ENCODE measurements at regions not wholly inside any gene's neighbourhood (a gene's known extent, or its start where the extent isn't known, plus 50 kb on each side); places are given as distances from the start of the nearest gene placed in this dataset.

DNA sequence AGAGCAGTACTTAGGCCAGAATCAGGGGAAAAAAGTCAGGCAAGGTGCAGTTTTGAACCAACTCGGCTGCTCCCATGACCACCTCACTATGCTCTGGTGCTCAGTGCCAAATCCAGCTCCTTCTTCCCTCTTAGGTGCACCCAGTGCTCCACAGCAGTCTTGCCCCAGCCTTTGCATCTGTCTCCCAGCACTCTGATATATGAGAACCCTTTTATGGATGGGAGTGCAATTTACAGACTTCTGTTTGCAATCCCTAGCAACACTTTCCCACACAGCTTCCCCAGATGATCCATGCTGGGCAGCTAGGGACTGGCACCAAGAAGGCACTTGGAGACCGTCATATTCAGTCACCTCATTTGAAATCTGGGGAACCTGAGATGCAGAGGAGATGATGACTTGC lies 267.9 kb upstream of the CCL2 start:
- no peak for ATAC-seq

DNA sequence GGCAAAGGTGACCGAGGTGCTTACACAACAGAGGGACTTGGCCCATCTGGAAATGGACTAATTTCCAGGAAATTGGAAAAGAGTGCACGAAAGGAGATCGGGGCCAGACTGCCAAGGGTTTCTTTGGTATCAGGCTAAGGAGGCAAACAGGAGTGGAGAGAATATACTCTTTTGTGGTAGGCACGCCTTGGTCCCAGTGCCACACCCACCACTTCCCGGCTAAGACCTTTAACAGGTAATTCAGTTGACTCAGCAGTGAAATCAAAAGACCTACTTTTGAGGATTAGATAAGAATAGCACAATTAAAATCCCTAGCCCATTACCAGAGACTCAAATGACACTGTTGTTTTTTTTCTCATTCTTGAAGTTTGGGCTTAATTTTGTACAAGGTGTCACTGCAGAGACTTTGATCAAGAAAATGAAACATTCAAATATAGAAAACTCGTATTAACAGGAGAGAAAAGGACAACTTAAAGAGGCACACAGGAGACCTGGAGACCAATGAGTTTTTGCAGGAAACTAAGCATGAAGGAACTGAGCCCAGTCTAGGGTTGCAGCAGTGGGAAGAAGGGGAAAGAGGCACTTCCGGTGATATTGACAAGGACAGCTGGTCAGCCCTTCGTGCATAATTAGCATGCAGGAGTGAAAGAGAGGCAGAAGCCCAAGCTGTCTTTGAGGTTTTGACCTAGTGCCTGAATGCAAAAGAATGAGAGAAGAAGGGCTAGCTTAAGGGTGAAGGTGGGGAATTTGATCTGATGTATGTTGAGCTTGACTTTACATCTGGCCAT lies 265.5 kb upstream of the CCL2 start:
- H3K36me3 Mint-ChIP-seq (ENCODE audit: low read depth), result no peaks in the 10 kb centered on the region
- no peaks in the 10 kb centered on the region for H3K4me1 Mint-ChIP-seq
- H3K4me3 Mint-ChIP-seq, result no peak overlapping the region
- no peaks in the 10 kb centered on the region for H3K9me3 Mint-ChIP-seq (ENCODE audit: low read depth)
- ATAC-seq (no peak), DNase-seq (no peak)
- peaks cover 8% of the 10 kb centered on the region for H3K27me3 Mint-ChIP-seq
- H3K27ac Mint-ChIP-seq, result no peak overlapping the region
- intact Hi-C loops (cut with DNase I, micrococcal nuclease), result loop anchor here in 1 of 2 experiments (5.0 kb wide), 1 partner anchor 47 kb away; no protein-coding TSS in a partner anchor
- CTCF ChIA-PET, result interaction anchor here (0.8 kb wide), 1 partner anchor 570 kb away, joined by 3 read pairs; no protein-coding TSS in a partner anchor
- POLR2A ChIA-PET, result no interaction called here

More for the DNA sequence above, 267.9 kb upstream of the CCL2 start:
- ChIA-PET POLR2A (no interaction called here), CTCF (no interaction called here)
- Mint-ChIP-seq H3K4me1 (no peaks in the 10 kb centered on the region), H3K4me3 (no peak overlapping the region), H3K27ac (no peak overlapping the region), H3K27me3 (peaks cover 8% of the 10 kb centered on the region), H3K9me3 (ENCODE audit: low read depth) (no peaks in the 10 kb centered on the region), H3K36me3 (ENCODE audit: low read depth) (no peaks in the 10 kb centered on the region)
- intact Hi-C loops (cut with DNase I, micrococcal nuclease), result no loop called here
- DNase-seq, result no peak

GRCh38 chr17:33990943-33991706 lies 264.0 kb upstream of the CCL2 start:
- no peak for DNase-seq
- Mint-ChIP-seq H3K9me3 (ENCODE audit: low read depth) (no peaks in the 10 kb centered on the region), H3K4me3 (no peak overlapping the region), H3K27me3 (peaks cover 8% of the 10 kb centered on the region), H3K36me3 (ENCODE audit: low read depth) (no peaks in the 10 kb centered on the region), H3K4me1 (no peaks in the 10 kb centered on the region), H3K27ac (no peak overlapping the region)
- intact Hi-C loops (cut with DNase I, micrococcal nuclease), result loop anchor here in 1 of 2 experiments (5.0 kb wide), 1 partner anchor 49 kb away; no protein-coding TSS in a partner anchor
- no peak for ATAC-seq
- ChIA-PET POLR2A (no interaction called here), CTCF (no interaction called here)

DNA sequence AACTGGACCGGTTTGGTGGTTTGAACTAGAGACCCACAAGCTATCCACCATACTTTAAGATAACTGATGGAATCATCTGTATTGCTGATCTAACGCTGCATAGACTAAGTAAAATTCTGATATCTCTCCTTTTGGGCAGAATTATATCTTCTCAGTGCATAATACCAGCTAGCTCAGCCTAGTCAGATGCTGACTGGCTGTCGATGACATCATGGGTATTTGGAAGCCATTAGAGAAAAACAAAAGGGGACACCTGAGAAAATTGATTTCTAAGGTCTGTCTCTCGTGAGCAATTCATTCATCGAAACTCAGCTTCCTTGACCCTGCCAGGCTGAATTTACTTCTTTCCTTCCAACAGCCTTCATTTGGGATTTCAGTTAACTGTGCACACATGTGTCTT lies 263.0 kb upstream of the CCL2 start:
- ChIA-PET CTCF (no interaction called here), POLR2A (no interaction called here)
- H3K36me3 Mint-ChIP-seq (ENCODE audit: low read depth), result no peaks in the 10 kb centered on the region
- H3K27ac Mint-ChIP-seq, result no peak overlapping the region
- no peak overlapping the region for H3K4me3 Mint-ChIP-seq
- ATAC-seq, result no peak
- H3K9me3 Mint-ChIP-seq (ENCODE audit: low read depth), result no peaks in the 10 kb centered on the region
- H3K4me1 Mint-ChIP-seq, result no peaks in the 10 kb centered on the region
- intact Hi-C loops (cut with DNase I, micrococcal nuclease), result loop anchor here in 1 of 2 experiments (5.0 kb wide), 1 partner anchor 50 kb away; no protein-coding TSS in a partner anchor
- peaks cover 8% of the 10 kb centered on the region for H3K27me3 Mint-ChIP-seq
- no peak for DNase-seq

DNA sequence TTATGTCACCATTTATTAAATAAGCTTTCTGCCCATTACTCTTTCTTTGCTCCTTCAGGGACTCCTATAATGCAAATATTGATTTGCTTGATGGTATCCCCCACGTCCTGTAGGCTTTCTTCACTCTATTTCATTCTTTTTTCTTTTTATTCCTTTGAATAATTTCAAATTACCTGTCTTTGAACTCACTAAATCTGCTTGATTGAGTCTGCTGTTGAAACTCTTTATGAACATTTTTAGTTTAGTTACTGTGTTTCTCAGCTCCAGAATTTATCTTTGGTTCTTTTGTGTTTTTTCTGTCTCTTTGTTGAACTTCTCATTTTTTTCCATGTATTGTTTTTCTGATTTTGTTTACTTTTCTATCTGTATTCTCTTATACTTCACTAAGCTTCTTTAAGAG lies 254.4 kb upstream of the CCL2 start:
- H3K9me3 Mint-ChIP-seq (ENCODE audit: low read depth), result peaks cover 14% of the 10 kb centered on the region
- no peak overlapping the region for H3K4me3 Mint-ChIP-seq
- no peak for DNase-seq
- ATAC-seq, result no peak
- ChIA-PET CTCF (no interaction called here), POLR2A (no interaction called here)
- no peaks in the 10 kb centered on the region for H3K4me1 Mint-ChIP-seq
- H3K27me3 Mint-ChIP-seq, result peaks cover 9% of the 10 kb centered on the region
- intact Hi-C loops (cut with DNase I, micrococcal nuclease), result no loop called here
- H3K27ac Mint-ChIP-seq, result no peak overlapping the region
- no peaks in the 10 kb centered on the region for H3K36me3 Mint-ChIP-seq (ENCODE audit: low read depth)

- DNase-seq (no peak), ATAC-seq (no peak)
- POLR2A ChIA-PET, result no interaction called here
- Mint-ChIP-seq H3K27me3 (peaks cover 12% of the 10 kb centered on the region), H3K27ac (no peak overlapping the region), H3K4me1 (no peaks in the 10 kb centered on the region), H3K4me3 (no peak overlapping the region), H3K9me3 (ENCODE audit: low read depth) (peaks cover 14% of the 10 kb centered on the region), H3K36me3 (ENCODE audit: low read depth) (no peaks in the 10 kb centered on the region)
- CTCF ChIA-PET, result no interaction called here
- intact Hi-C loops (cut with DNase I, micrococcal nuclease), result no loop called here
These were observed 253.8 kb upstream of the CCL2 start for GRCh38 chr17:34001246-34001645.

GRCh38 chr17:34006126-34006525 lies 249.0 kb upstream of the CCL2 start:
- POLR2A ChIA-PET, result no interaction called here
- DNase-seq (no peak), ATAC-seq (no peak)

DNA sequence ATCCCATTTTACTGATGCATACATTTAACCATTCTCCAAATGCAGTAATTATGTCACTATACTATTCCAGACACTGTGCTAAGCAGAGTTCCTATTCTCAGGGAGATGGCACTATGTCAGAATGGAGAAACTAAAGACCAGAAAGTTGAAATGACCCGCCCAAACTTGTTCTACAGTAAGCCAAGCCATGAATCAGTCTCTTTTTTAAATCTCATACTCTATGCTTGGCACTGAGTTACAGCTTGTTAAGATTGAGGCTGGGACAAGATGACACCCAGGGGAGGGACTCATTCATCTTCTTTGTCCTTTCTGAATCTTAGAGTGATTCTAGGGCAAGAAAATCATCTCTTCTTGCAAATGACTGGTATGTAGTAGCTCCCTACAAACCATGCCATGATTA lies 247.0 kb upstream of the CCL2 start:
- Mint-ChIP-seq H3K27me3 (peaks cover 12% of the 10 kb centered on the region), H3K9me3 (ENCODE audit: low read depth) (no peaks in the 10 kb centered on the region), H3K4me3 (no peak overlapping the region), H3K27ac (no peak overlapping the region), H3K4me1 (no peaks in the 10 kb centered on the region), H3K36me3 (ENCODE audit: low read depth) (no peaks in the 10 kb centered on the region)
- ChIA-PET CTCF (no interaction called here), POLR2A (no interaction called here)
- intact Hi-C loops (cut with DNase I, micrococcal nuclease), result no loop called here
- no peak for ATAC-seq
- no peak for DNase-seq

More at GRCh38 chr17:34006126-34006525, 249.0 kb upstream of the CCL2 start:
- intact Hi-C loops (cut with DNase I, micrococcal nuclease), result no loop called here
- Mint-ChIP-seq H3K27ac (no peak overlapping the region), H3K9me3 (ENCODE audit: low read depth) (peaks cover 6% of the 10 kb centered on the region), H3K36me3 (ENCODE audit: low read depth) (no peaks in the 10 kb centered on the region), H3K4me1 (no peaks in the 10 kb centered on the region), H3K27me3 (peaks cover 11% of the 10 kb centered on the region), H3K4me3 (no peak overlapping the region)
- CTCF ChIA-PET, result no interaction called here

GRCh38 chr17:34009912-34010311 lies 245.2 kb upstream of the CCL2 start:
- Mint-ChIP-seq H3K36me3 (ENCODE audit: low read depth) (no peaks in the 10 kb centered on the region), H3K4me3 (no peak overlapping the region), H3K4me1 (no peaks in the 10 kb centered on the region), H3K27ac (no peak overlapping the region), H3K9me3 (ENCODE audit: low read depth) (no peaks in the 10 kb centered on the region), H3K27me3 (peaks cover 8% of the 10 kb centered on the region)
- intact Hi-C loops (cut with DNase I, micrococcal nuclease), result no loop called here
- POLR2A ChIA-PET, result no interaction called here
- DNase-seq (no peak), ATAC-seq (no peak)
- CTCF ChIA-PET, result interaction anchor here (0.9 kb wide), 1 partner anchor 46 kb away, joined by 3 read pairs; no protein-coding TSS in a partner anchor

DNA sequence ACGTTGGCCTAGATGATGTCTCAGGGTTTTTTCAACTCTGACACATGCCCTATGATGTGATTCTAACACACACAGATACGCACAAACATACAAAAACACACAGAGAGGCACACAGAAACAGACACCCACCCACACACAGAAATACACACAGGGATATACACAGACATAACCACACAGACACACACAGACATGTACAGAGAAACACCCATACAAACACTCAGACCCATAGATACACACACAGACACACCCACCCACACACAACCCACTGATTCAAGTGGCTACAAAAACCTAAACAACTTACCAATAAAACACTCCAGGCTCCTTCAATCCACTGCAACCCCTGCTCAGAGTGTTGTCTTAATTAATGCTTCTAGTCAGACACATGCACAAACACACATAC lies 244.6 kb upstream of the CCL2 start:
- POLR2A ChIA-PET, result no interaction called here
- CTCF ChIA-PET, result no interaction called here
- H3K36me3 Mint-ChIP-seq (ENCODE audit: low read depth), result no peaks in the 10 kb centered on the region
- DNase-seq (no peak), ATAC-seq (no peak)
- intact Hi-C loops (cut with DNase I, micrococcal nuclease), result no loop called here
- no peak overlapping the region for H3K4me3 Mint-ChIP-seq
- H3K27ac Mint-ChIP-seq, result no peak overlapping the region
- H3K9me3 Mint-ChIP-seq (ENCODE audit: low read depth), result no peaks in the 10 kb centered on the region
- H3K27me3 Mint-ChIP-seq, result peaks cover 8% of the 10 kb centered on the region
- H3K4me1 Mint-ChIP-seq, result no peaks in the 10 kb centered on the region

DNA sequence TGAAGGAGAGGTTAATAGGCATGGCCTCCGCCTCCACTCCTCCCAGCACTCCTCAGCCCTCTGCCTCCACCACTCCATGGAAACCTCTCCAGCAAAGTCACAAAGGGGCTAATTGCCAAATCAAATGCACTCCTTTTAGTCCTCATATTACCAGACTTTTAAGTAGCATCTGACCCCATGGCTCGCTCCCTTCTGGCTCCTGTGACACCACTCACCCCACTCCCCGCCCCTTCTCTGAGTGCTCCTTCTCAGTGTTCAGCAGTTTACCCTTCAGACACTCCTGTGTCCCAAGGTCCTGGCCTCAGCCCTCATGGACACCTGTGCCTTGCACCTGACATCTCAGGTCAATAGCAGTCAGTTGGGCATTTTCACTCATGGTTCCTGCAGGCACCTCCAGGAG lies 243.5 kb upstream of the CCL2 start:
- no peaks in the 10 kb centered on the region for H3K9me3 Mint-ChIP-seq (ENCODE audit: low read depth)
- ChIA-PET POLR2A (no interaction called here), CTCF (no interaction called here)
- peaks cover 5% of the 10 kb centered on the region for H3K27me3 Mint-ChIP-seq
- DNase-seq (no peak), ATAC-seq (no peak)
- H3K4me3 Mint-ChIP-seq, result no peak overlapping the region
- H3K27ac Mint-ChIP-seq, result no peak overlapping the region
- intact Hi-C loops (cut with DNase I, micrococcal nuclease), result no loop called here
- H3K36me3 Mint-ChIP-seq (ENCODE audit: low read depth), result no peaks in the 10 kb centered on the region
- H3K4me1 Mint-ChIP-seq, result no peaks in the 10 kb centered on the region

GRCh38 chr17:34012709-34013375 lies 242.2 kb upstream of the CCL2 start:
- H3K9me3 Mint-ChIP-seq (ENCODE audit: low read depth), result no peaks in the 10 kb centered on the region
- no peak overlapping the region for H3K4me3 Mint-ChIP-seq
- no peaks in the 10 kb centered on the region for H3K36me3 Mint-ChIP-seq (ENCODE audit: low read depth)
- intact Hi-C loops (cut with DNase I, micrococcal nuclease), result no loop called here
- H3K27ac Mint-ChIP-seq, result no peak overlapping the region
- H3K4me1 Mint-ChIP-seq, result no peaks in the 10 kb centered on the region
- no peak for ATAC-seq
- ChIA-PET CTCF (no interaction called here), POLR2A (no interaction called here)
- DNase-seq, result no peak
- peaks cover 5% of the 10 kb centered on the region for H3K27me3 Mint-ChIP-seq

Measured in activated CD4-positive, alpha-beta T cell treated with anti-CD3 and anti-CD28 coated beads for 36 hours (primary cell).